Liver (tissue), 8 donors: ENCODE measurements at regions not wholly inside any gene's neighbourhood (a gene's known extent, or its start where the extent isn't known, plus 50 kb on each side); places are given as distances from the start of the nearest gene placed in this dataset.

Source experiments
- DNase-seq: peaks from one replicate; pipeline ENCODE4 v3.0.0-alpha.2; 2017; ENCODE audit warnings: low spot score
- H3K27ac ChIP-seq, 2 donors: one replicate each; pipeline ENCODE4 v1.7.0; 2013; ENCODE audit warnings: inconsistent platforms in 2 of 2, low read length in 2 of 2, control low read depth in 1 of 2, low read depth in 1 of 2, mild to moderate bottlenecking in 1 of 2
- H3K27me3 ChIP-seq, 4 donors: one replicate each; pipeline versions ENCODE4 v1.6.1 to v1.7.0; 2013; ENCODE audit warnings: low read length in 3 of 4, inconsistent platforms in 1 of 4, mild to moderate bottlenecking in 1 of 4, moderate library complexity in 1 of 4; ENCODE audit not compliant: control insufficient read depth in 4 of 4, insufficient read depth in 4 of 4
- H3K36me3 ChIP-seq, 4 donors: one replicate each; pipeline versions ENCODE4 v1.6.1 to v1.7.0; 2013; ENCODE audit warnings: low read length in 3 of 4, mild to moderate bottlenecking in 3 of 4, low read depth in 1 of 4, moderate library complexity in 1 of 4; ENCODE audit not compliant: control insufficient read depth in 4 of 4, insufficient read depth in 3 of 4
- H3K4me1 ChIP-seq, 4 donors: one replicate each; pipeline versions ENCODE4 v1.6.1 to v1.7.0; 2013; ENCODE audit warnings: low read length in 3 of 4, mild to moderate bottlenecking in 3 of 4, moderate library complexity in 1 of 4; ENCODE audit not compliant: control insufficient read depth in 4 of 4, insufficient read depth in 4 of 4
- H3K4me3 ChIP-seq, 3 donors: one replicate each; pipeline versions ENCODE4 v1.6.1 to v1.7.0; 2013; ENCODE audit warnings: low read length in 3 of 3, control low read depth in 1 of 3, low read depth in 1 of 3, mild to moderate bottlenecking in 1 of 3
- H3K9ac ChIP-seq, 2 donors: one replicate each; pipeline ENCODE4 v1.7.0; 2013; ENCODE audit warnings: low read length in 2 of 2, mild to moderate bottlenecking in 2 of 2, moderate library complexity in 2 of 2, control low read depth in 1 of 2, low read depth in 1 of 2
- H3K9me3 ChIP-seq, 4 donors: one replicate each; pipeline versions ENCODE4 v1.6.1 to v1.7.0; 2013; ENCODE audit warnings: low read length in 3 of 4; ENCODE audit not compliant: control insufficient read depth in 4 of 4
- ATF3 ChIP-seq: IDR thresholded peaks from 2 replicates; pipeline ENCODE4 v1.6.1; 2016; ENCODE audit warnings: antibody characterized with exemption
- CTCF ChIP-seq: fragments of 150-350 bp; IDR thresholded peaks from 2 replicates; pipeline ENCODE4 v1.5.1; 2017; ENCODE audit warnings: improper control_type of control experiment, low read depth, low read length; ENCODE audit not compliant: missing input control
- EGR1 ChIP-seq, 2 donors: IDR thresholded peaks; 2 replicates each; pipeline ENCODE4 v1.6.1; 2016 to 2018; ENCODE audit warnings: antibody characterized with exemption in 2 of 2, low read depth in 2 of 2
- FOXA1 ChIP-seq: IDR thresholded peaks from 2 replicates; pipeline ENCODE4 v1.6.1; 2016; ENCODE audit warnings: antibody characterized with exemption
- FOXA2 ChIP-seq: IDR thresholded peaks from 2 replicates; pipeline ENCODE4 v1.6.1; 2016; ENCODE audit warnings: antibody characterized with exemption
- GABPA ChIP-seq, 2 donors: IDR thresholded peaks in 1 of 2; conservative IDR thresholded peaks in 1 of 2; 2 replicates each; pipeline ENCODE4 v1.6.1; 2016; ENCODE audit warnings: antibody characterized with exemption in 2 of 2, mild to moderate bottlenecking in 1 of 2, moderate library complexity in 1 of 2
- HNF4A ChIP-seq, 2 donors: conservative IDR thresholded peaks; 2 replicates each; pipeline ENCODE4 v1.6.1; 2016; ENCODE audit warnings: antibody characterized with exemption in 2 of 2, mild to moderate bottlenecking in 2 of 2
- HNF4G ChIP-seq: IDR thresholded peaks from 2 replicates; pipeline ENCODE4 v1.6.1; 2016; ENCODE audit warnings: antibody characterized with exemption
- JUND ChIP-seq, 2 donors: IDR thresholded peaks; 2 replicates each; pipeline ENCODE4 v1.6.1; 2016; ENCODE audit warnings: antibody characterized with exemption in 2 of 2
- MAX ChIP-seq: IDR thresholded peaks from 2 replicates; pipeline ENCODE4 v1.6.1; 2016; ENCODE audit warnings: antibody characterized with exemption
- NR2F2 ChIP-seq: IDR thresholded peaks from 2 replicates; pipeline ENCODE4 v1.6.1; 2016; ENCODE audit warnings: antibody characterized with exemption
- RAD21 ChIP-seq, 2 donors: IDR thresholded peaks; 2 replicates each; pipeline ENCODE4 v1.6.1; 2016; ENCODE audit warnings: antibody characterized with exemption in 2 of 2, mild to moderate bottlenecking in 2 of 2
- REST ChIP-seq: IDR thresholded peaks from 2 replicates; pipeline ENCODE4 v1.6.1; 2016; ENCODE audit warnings: antibody characterized with exemption, mild to moderate bottlenecking
- RXRA ChIP-seq, 2 donors: IDR thresholded peaks; 2 replicates each; pipeline ENCODE4 v1.6.1; 2017 to 2018; ENCODE audit warnings: antibody characterized with exemption in 2 of 2, mild to moderate bottlenecking in 1 of 2
- SP1 ChIP-seq: IDR thresholded peaks from 2 replicates; pipeline ENCODE4 v1.6.1; 2018; ENCODE audit warnings: antibody characterized with exemption, mild to moderate bottlenecking
- TAF1 ChIP-seq: conservative IDR thresholded peaks from 2 replicates; pipeline ENCODE4 v1.6.1; 2016; ENCODE audit warnings: antibody characterized with exemption, mild to moderate bottlenecking
- YY1 ChIP-seq: IDR thresholded peaks from 2 replicates; pipeline ENCODE4 v1.6.1; 2016; ENCODE audit warnings: antibody characterized with exemption, mild to moderate bottlenecking
- ZBTB33 ChIP-seq: IDR thresholded peaks from 2 replicates; pipeline ENCODE4 v1.6.1; 2016; ENCODE audit warnings: antibody characterized with exemption
- WGBS: extraction: QIAGEN DNeasy Blood & Tissue Kit; methylation state at CpG from one replicate; pipeline ENCODE4 v1.1.7; 2013; 5-methylcytosine and 5-hydroxymethylcytosine counted together
- donor health status: healthy.
- donor health status: healthy.
- donor health status: healthy.
- donor health status: healthy.
- donor health status: healthy.

GRCh38 chr5:24141046-24141445 lies 503.7 kb downstream of the CDH10 start:
- Histone ChIP-seq H3K9ac (no peak overlapping the region), H3K36me3 (no peaks in the 10 kb centered on the region), H3K27me3 (no peaks in the 10 kb centered on the region), H3K9me3 (no peaks in the 10 kb centered on the region), H3K27ac (no peak overlapping the region), H3K4me1 (no peaks in the 10 kb centered on the region), H3K4me3 (no peak overlapping the region)
- 86% methylated on average over 3 of the region's 3 CpGs for WGBS
- TF ChIP-seq NR2F2: no peak
- no peak for TF ChIP-seq TAF1
- TF ChIP-seq HNF4A (conservative IDR thresholded peaks at IDR 0.05): no peak
- TF ChIP-seq HNF4G: no peak
- no peak for TF ChIP-seq SP1
- TF ChIP-seq EGR1 (IDR thresholded peaks at IDR 0.05; ENCODE audit: low read depth in 2 of 2): no peak
- no peak for TF ChIP-seq MAX
- no peak for DNase-seq

GRCh38 chr5:24142341-24142740 lies 502.4 kb downstream of the CDH10 start:
- WGBS: 83% methylated on average over 2 of the region's 2 CpGs

More at GRCh38 chr5:24142341-24142740, 502.4 kb downstream of the CDH10 start:
- no peak overlapping the region for H3K4me3 ChIP-seq
- H3K36me3 ChIP-seq: no peaks in the 10 kb centered on the region
- TF ChIP-seq CTCF: no peak
- TF ChIP-seq JUND (IDR thresholded peaks at IDR 0.05): no peak
- TF ChIP-seq NR2F2: no peak
- no peak for TF ChIP-seq RAD21 (IDR thresholded peaks at IDR 0.05)
- no peak for TF ChIP-seq RXRA (IDR thresholded peaks at IDR 0.05)
- no peak for TF ChIP-seq TAF1
- TF ChIP-seq EGR1 (IDR thresholded peaks at IDR 0.05; ENCODE audit: low read depth in 2 of 2): no peak
- no peak for TF ChIP-seq ATF3
- no peak for TF ChIP-seq YY1
- no peak for TF ChIP-seq MAX
- TF ChIP-seq HNF4A (conservative IDR thresholded peaks at IDR 0.05): no peak
- TF ChIP-seq GABPA (IDR thresholded peaks at IDR 0.05 in 1 of 2, conservative IDR thresholded peaks at IDR 0.05 in 1 of 2): no peak
- no peak for TF ChIP-seq REST
- no peak for TF ChIP-seq ZBTB33
- TF ChIP-seq SP1: no peak
- TF ChIP-seq FOXA1: no peak
- TF ChIP-seq HNF4G: no peak
- TF ChIP-seq FOXA2: no peak
- no peaks in the 10 kb centered on the region for H3K4me1 ChIP-seq
- no peak for DNase-seq
- H3K27me3 ChIP-seq: no peaks in the 10 kb centered on the region
- H3K9ac ChIP-seq: no peak overlapping the region
- H3K9me3 ChIP-seq: no peaks in the 10 kb centered on the region
- no peak overlapping the region for H3K27ac ChIP-seq
